PC-9 (cell line): ENCODE measurements at regions not wholly inside any gene's neighbourhood (a gene's known extent, or its start where the extent isn't known, plus 50 kb on each side); places are given as distances from the start of the nearest gene placed in this dataset.

Experiments used
- BruUV-seq: library from RNA; stranded (reverse); fragments of 400-500 nt; replicated peaks from 2 replicates; lab custom pipeline; 2021; lab: Mats Ljungman, UMichigan
- CTCF ChIA-PET: fragments of 300-600 bp; sonication (Branson Sonifier 250); formaldehyde crosslinking; loops from one replicate; lab custom pipeline; 2022; ENCODE audit warnings: antibody characterized with exemption; lab: Charles Lee
- POLR2A ChIA-PET: fragments of 300-600 bp; sonication (Branson Sonifier 250); formaldehyde crosslinking; loops from one replicate; lab custom pipeline; 2022; ENCODE audit warnings: antibody characterized with exemption; ENCODE audit not compliant: unreplicated experiment; lab: Charles Lee
- DNase-seq, 2 experiments: peaks; one replicate each; pipeline versions ENCODE4 v3.0.0 to v3.0.0-alpha.2; 2015 to 2022; ENCODE audit warnings: mixed read lengths in 1 of 2
- H2AFZ ChIP-seq: fragments of 200-600 bp; sonication (generic); 2 replicates; pipeline ENCODE4 v1.8.1; 2017; ENCODE audit warnings: antibody characterized with exemption
- H3F3A ChIP-seq: fragments of 200-600 bp; sonication (generic); 2 replicates; pipeline ENCODE4 v1.8.1; 2017; ENCODE audit warnings: antibody characterized with exemption, mild to moderate bottlenecking, low read depth; ENCODE audit not compliant: insufficient read depth
- H3K27ac ChIP-seq: fragments of 200-600 bp; sonication (generic); 2 replicates; pipeline ENCODE4 v1.6.1; 2016; ENCODE audit warnings: mixed run types
- H3K27me3 ChIP-seq: fragments of 200-600 bp; sonication (generic); 2 replicates; pipeline ENCODE4 v1.6.1; 2016; ENCODE audit warnings: low read depth, mixed run types; ENCODE audit not compliant: insufficient read depth
- H3K36me3 ChIP-seq: fragments of 200-600 bp; sonication (generic); 2 replicates; pipeline ENCODE4 v1.6.1; 2016; ENCODE audit warnings: low read depth, mixed run types
- H3K4me1 ChIP-seq: fragments of 200-600 bp; sonication (generic); replicated peaks from 2 replicates; pipeline ENCODE4 v1.6.1; 2016; ENCODE audit warnings: mixed run types; ENCODE audit not compliant: insufficient read depth
- H3K4me2 ChIP-seq: fragments of 200-600 bp; sonication (generic); 2 replicates; pipeline ENCODE4 v1.6.1; 2017; ENCODE audit warnings: mixed run types
- H3K4me3 ChIP-seq: fragments of 200-600 bp; sonication (generic); 2 replicates; pipeline ENCODE4 v1.6.1; 2016; ENCODE audit warnings: mixed run types
- H3K79me2 ChIP-seq: fragments of 200-600 bp; sonication (generic); 2 replicates; pipeline ENCODE4 v1.6.1; 2017; ENCODE audit warnings: low read depth, mixed run types
- H3K9me2 ChIP-seq: fragments of 200-600 bp; sonication (generic); 2 replicates; pipeline ENCODE4 v1.8.1; 2017; ENCODE audit warnings: mild to moderate bottlenecking; ENCODE audit not compliant: insufficient read depth
- H3K9me3 ChIP-seq: fragments of 200-600 bp; sonication (generic); 2 replicates; pipeline ENCODE4 v1.8.1; 2016; ENCODE audit warnings: low read depth; ENCODE audit not compliant: insufficient read depth
- H4K20me1 ChIP-seq: fragments of 200-600 bp; sonication (generic); 2 replicates; pipeline ENCODE4 v1.8.1; 2017; ENCODE audit not compliant: insufficient read depth
- CTCF ChIP-seq: fragments of 200-600 bp; sonication (generic); conservative IDR thresholded peaks from 2 replicates; pipeline ENCODE4 v1.6.1; 2017; ENCODE audit warnings: mixed run types, antibody characterized with exemption, mild to moderate bottlenecking, moderate library complexity
- EZH2 ChIP-seq: fragments of 200-600 bp; sonication (generic); IDR thresholded peaks from 2 replicates; pipeline ENCODE4 v1.8.0; 2017; ENCODE audit warnings: antibody characterized with exemption, low read depth
- intact Hi-C: fragments of 100-400 bp; cut with micrococcal nuclease; formaldehyde crosslinking; loops from one replicate; pipeline ENCODE4 v1.10.0; 2022; ENCODE audit not compliant: unreplicated experiment

GRCh38 chr1:199808110-199808870 lies 219.2 kb upstream of the NR5A2 start:
- peak overlapping the region; percentile 93 for H3K27ac ChIP-seq
- CTCF ChIA-PET, result no interaction called here
- no peaks in the 10 kb centered on the region for H3K27me3 ChIP-seq
- H3K79me2 ChIP-seq, result no peaks in the 10 kb centered on the region
- peak overlapping the region; percentile 24; the same call in 1 of the 2 replicates for H2AFZ ChIP-seq
- no TSS peak for BruUV-seq
- H3K4me2 ChIP-seq, result peak overlapping the region; percentile 54
- peaks cover 44% of the 10 kb centered on the region for H3K4me1 ChIP-seq
- intact Hi-C loops, result loop anchor here (1.0 to 5.0 kb wide), 4 partner anchors 44 to 376 kb away; no protein-coding TSS in a partner anchor
- H4K20me1 ChIP-seq, result no peaks in the 10 kb centered on the region
- H3K9me3 ChIP-seq, result no peaks in the 10 kb centered on the region
- peaks cover 29% of the 10 kb centered on the region for H3F3A ChIP-seq
- TF ChIP-seq EZH2, result no peak
- no peak for TF ChIP-seq CTCF
- no peak overlapping the region; the same call in 1 of the 2 replicates for H3K4me3 ChIP-seq
- H3K9me2 ChIP-seq, result no peaks in the 10 kb centered on the region; the same call in 1 of the 2 replicates
- H3K36me3 ChIP-seq, result no peaks in the 10 kb centered on the region
- POLR2A ChIA-PET, result interaction anchor here (0.7 kb wide), 1 partner anchor 18 kb away, joined by 6 read pairs; no protein-coding TSS in a partner anchor
- peak; percentile 59 to 96 for DNase-seq

- Histone ChIP-seq H3K27me3 (no peaks in the 10 kb centered on the region), H2AFZ (peak overlapping the region; percentile 24; the same call in 1 of the 2 replicates), H3K9me3 (no peaks in the 10 kb centered on the region), H3K27ac (peak overlapping the region; percentile 93), H3K4me1 (peaks cover 44% of the 10 kb centered on the region), H3K4me2 (peak overlapping the region; percentile 54), H4K20me1 (no peaks in the 10 kb centered on the region), H3K4me3 (peak overlapping the region; percentile 3; the same call in 1 of the 2 replicates), H3K36me3 (no peaks in the 10 kb centered on the region), H3F3A (peaks cover 29% of the 10 kb centered on the region), H3K9me2 (no peaks in the 10 kb centered on the region; the same call in 1 of the 2 replicates), H3K79me2 (no peaks in the 10 kb centered on the region)
- peak in 1 of 2 experiments; percentile 62 for DNase-seq
- intact Hi-C loops, result loop anchor here (5.0 kb wide), 1 partner anchor 43 kb away; no protein-coding TSS in a partner anchor
- TF ChIP-seq CTCF (no peak), EZH2 (no peak)
- ChIA-PET POLR2A (no interaction called here), CTCF (interaction anchor here (0.8 kb wide), 1 partner anchor 18 kb away, joined by 3 read pairs; no protein-coding TSS in a partner anchor)
- BruUV-seq, result no TSS peak
Measured at GRCh38 chr1:199809311-199809710, 218.2 kb upstream of the NR5A2 start.

GRCh38 chr1:199811163-199811562 lies 216.3 kb upstream of the NR5A2 start:
- POLR2A ChIA-PET, result no interaction called here
- no peaks in the 10 kb centered on the region for H3K79me2 ChIP-seq
- no peaks in the 10 kb centered on the region for H3K9me3 ChIP-seq
- H3K27me3 ChIP-seq, result no peaks in the 10 kb centered on the region
- H3K9me2 ChIP-seq, result no peaks in the 10 kb centered on the region; the same call in 1 of the 2 replicates
- H3K36me3 ChIP-seq, result no peaks in the 10 kb centered on the region
- H2AFZ ChIP-seq, result no peak overlapping the region
- H4K20me1 ChIP-seq, result no peaks in the 10 kb centered on the region
- no peak overlapping the region for H3K27ac ChIP-seq
- no TSS peak for BruUV-seq
- peaks cover 29% of the 10 kb centered on the region for H3F3A ChIP-seq
- H3K4me3 ChIP-seq, result no peak overlapping the region
- CTCF ChIA-PET, result interaction anchor here (0.6 kb wide), 1 partner anchor 29 kb away, joined by 3 read pairs; no protein-coding TSS in a partner anchor
- H3K4me2 ChIP-seq, result no peak overlapping the region
- no peak for DNase-seq
- TF ChIP-seq EZH2, result no peak
- TF ChIP-seq CTCF, result no peak
- intact Hi-C loops, result no loop called here
- peaks cover 44% of the 10 kb centered on the region for H3K4me1 ChIP-seq
